CD4-positive, alpha-beta memory T cell (primary cell): ENCODE measurements at regions not wholly inside any gene's neighbourhood (a gene's known extent, or its start where the extent isn't known, plus 50 kb on each side); places are given as distances from the start of the nearest gene placed in this dataset.

Source experiments
- CTCF ChIA-PET: fragments of 350-600 bp; sonication (Branson Sonifier 250); formaldehyde crosslinking; loops from one replicate; lab custom pipeline; 2021; ENCODE audit warnings: inconsistent platforms; ENCODE audit not compliant: partially characterized antibody; lab: Charles Lee
- POLR2A ChIA-PET: fragments of 350-600 bp; sonication (Branson Sonifier 250); formaldehyde crosslinking; loops from one replicate; lab custom pipeline; 2021; ENCODE audit not compliant: partially characterized antibody; lab: Charles Lee
- DNase-seq, 5 donors: peaks; one replicate each; pipeline versions ENCODE4 v3.0.0 to v3.0.0-alpha.2; 2020 to 2022; ENCODE audit warnings: mixed read lengths in 1 of 5
- H3K27ac ChIP-seq: one replicate; pipeline ENCODE4 v1.7.0; 2013; ENCODE audit warnings: low read depth, low read length
- H3K27me3 ChIP-seq: 2 replicates; pipeline ENCODE4 v1.7.0; 2013; ENCODE audit warnings: mild to moderate bottlenecking, low read length, moderate library complexity; ENCODE audit not compliant: insufficient read depth
- H3K36me3 ChIP-seq: 2 replicates; pipeline ENCODE4 v1.7.0; 2013; ENCODE audit warnings: mild to moderate bottlenecking, low read length, moderate library complexity; ENCODE audit not compliant: insufficient read depth
- H3K4me1 ChIP-seq: 2 replicates; pipeline ENCODE4 v1.7.0; 2013; ENCODE audit warnings: mild to moderate bottlenecking, low read length, moderate library complexity; ENCODE audit not compliant: insufficient read depth
- H3K4me3 ChIP-seq, 2 donors: one replicate each; pipeline ENCODE4 v1.7.0; 2013; ENCODE audit warnings: low read length in 2 of 2, mild to moderate bottlenecking in 1 of 2
- H3K9me3 ChIP-seq, 2 donors: one replicate each; pipeline ENCODE4 v1.7.0; 2013; ENCODE audit warnings: low read length in 2 of 2, control low read depth in 1 of 2; ENCODE audit not compliant: control insufficient read depth in 1 of 2
- H3K27ac Mint-ChIP-seq, 7 donors: one replicate each; pipeline ENCODE4 v1.8.0; 2020 to 2021; ENCODE audit warnings: mixed read lengths in 7 of 7, mild to moderate bottlenecking in 6 of 7, inconsistent platforms in 3 of 7, moderate library complexity in 3 of 7
- H3K27me3 Mint-ChIP-seq, 2 donors: one replicate each; pipeline ENCODE4 v1.8.0; 2020 to 2021; ENCODE audit warnings: mixed read lengths in 2 of 2
- H3K36me3 Mint-ChIP-seq, 2 donors: one replicate each; pipeline ENCODE4 v1.8.0; 2020 to 2021; ENCODE audit warnings: mixed read lengths in 2 of 2, inconsistent platforms in 1 of 2, mild to moderate bottlenecking in 1 of 2
- H3K4me1 Mint-ChIP-seq, 4 donors: one replicate each; pipeline ENCODE4 v1.8.0; 2020 to 2021; ENCODE audit warnings: mixed read lengths in 4 of 4, mild to moderate bottlenecking in 1 of 4
- H3K4me3 Mint-ChIP-seq, 8 donors: one replicate each; pipeline ENCODE4 v1.8.0; 2020 to 2021; ENCODE audit warnings: mixed read lengths in 8 of 8, mild to moderate bottlenecking in 7 of 8, moderate library complexity in 6 of 8, inconsistent platforms in 3 of 8
- H3K9me3 Mint-ChIP-seq, 8 donors: one replicate each; pipeline ENCODE4 v1.8.0; 2020 to 2021; ENCODE audit warnings: mixed read lengths in 8 of 8, mild to moderate bottlenecking in 5 of 8, inconsistent platforms in 3 of 8, moderate library complexity in 1 of 8
- intact Hi-C: fragments of 100-400 bp; cut with micrococcal nuclease; formaldehyde crosslinking; loops from one replicate; pipeline ENCODE4 v1.15.1; 2023

DNA sequence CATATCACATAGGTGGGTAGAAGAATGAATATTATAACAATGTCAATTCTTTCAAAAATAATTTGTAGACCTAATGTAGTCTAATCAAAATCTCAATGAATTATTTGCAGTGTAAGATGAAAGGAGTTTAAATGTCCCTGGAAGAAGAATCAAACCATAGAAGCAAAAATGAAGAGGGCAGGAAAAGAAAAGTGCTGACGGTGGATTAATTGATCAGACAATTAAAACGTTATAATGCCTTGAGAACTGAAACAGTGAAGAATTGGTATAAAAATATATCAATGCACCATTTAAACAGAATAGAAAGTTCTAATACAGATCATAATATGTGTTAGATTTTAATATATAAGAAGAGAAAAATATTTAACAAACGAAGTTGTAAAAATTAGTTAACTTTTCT is 109.8 kb downstream of the TYW3 start:
- no peaks in the 10 kb centered on the region for H3K4me1 ChIP-seq
- no peaks in the 10 kb centered on the region for H3K9me3 ChIP-seq
- H3K4me3 ChIP-seq, result no peak overlapping the region
- H3K9me3 Mint-ChIP-seq, result no peaks in the 10 kb centered on the region
- peaks cover 0 to 1% of the 10 kb centered on the region in 2 donors for H3K27me3 Mint-ChIP-seq
- intact Hi-C loops, result no loop called here
- H3K4me1 Mint-ChIP-seq, result no peaks in the 10 kb centered on the region
- no peaks in the 10 kb centered on the region for H3K36me3 Mint-ChIP-seq
- no peaks in the 10 kb centered on the region for H3K36me3 ChIP-seq
- no peak overlapping the region for H3K4me3 Mint-ChIP-seq
- no peak overlapping the region for H3K27ac ChIP-seq
- no peak for DNase-seq
- POLR2A ChIA-PET, result no interaction called here
- no peaks in the 10 kb centered on the region for H3K27me3 ChIP-seq
- CTCF ChIA-PET, result no interaction called here
- no peak overlapping the region for H3K27ac Mint-ChIP-seq

DNA sequence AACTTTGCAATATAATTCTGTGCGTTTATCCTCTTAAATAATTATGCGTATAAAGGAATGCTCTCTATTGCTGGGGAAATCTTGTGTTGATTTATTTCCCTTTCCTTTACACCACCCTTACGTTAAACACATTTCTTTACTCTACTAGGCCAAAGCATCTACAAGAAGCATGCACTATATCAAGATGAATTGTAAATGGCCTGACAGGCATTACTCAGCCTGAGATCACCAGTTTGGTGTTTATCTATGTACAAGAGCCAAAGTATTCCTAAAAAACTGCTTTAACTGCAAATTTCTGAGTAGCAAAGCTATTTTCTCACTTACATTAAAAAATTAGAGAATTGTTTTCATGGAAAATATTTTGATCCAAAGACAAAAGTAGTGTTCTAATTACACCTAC is 114.8 kb downstream of the TYW3 start:
- H3K4me1 Mint-ChIP-seq, result no peaks in the 10 kb centered on the region
- intact Hi-C loops, result no loop called here
- no peak overlapping the region for H3K4me3 Mint-ChIP-seq
- H3K36me3 Mint-ChIP-seq, result no peaks in the 10 kb centered on the region
- CTCF ChIA-PET, result no interaction called here
- Histone ChIP-seq H3K36me3 (no peaks in the 10 kb centered on the region), H3K4me3 (no peak overlapping the region), H3K9me3 (no peaks in the 10 kb centered on the region), H3K4me1 (no peaks in the 10 kb centered on the region), H3K27me3 (no peaks in the 10 kb centered on the region), H3K27ac (no peak overlapping the region)
- POLR2A ChIA-PET, result no interaction called here
- H3K27me3 Mint-ChIP-seq, result no peaks in the 10 kb centered on the region
- H3K27ac Mint-ChIP-seq, result no peak overlapping the region
- no peak for DNase-seq
- H3K9me3 Mint-ChIP-seq, result peaks cover 0 to 3% (median 0%) of the 10 kb centered on the region in 8 donors

DNA sequence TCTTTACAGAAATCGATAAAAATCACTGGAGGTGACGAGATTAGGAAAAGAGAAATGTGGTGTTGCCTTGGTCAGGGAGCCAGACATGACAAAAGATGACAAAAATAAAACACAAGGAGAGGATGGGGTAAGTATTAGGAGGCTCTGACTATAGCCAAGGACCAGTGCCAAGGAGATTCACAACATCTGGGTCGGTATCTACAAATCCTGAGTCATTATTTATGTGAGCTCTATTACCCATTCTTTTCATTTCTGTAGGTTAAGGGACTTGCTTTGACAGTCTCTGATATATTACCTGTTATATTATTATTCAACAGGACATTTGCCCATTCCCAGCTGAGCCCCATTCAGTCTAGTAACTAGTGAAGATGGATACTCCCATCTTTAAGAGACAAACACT is 120.8 kb downstream of the TYW3 start:
- Histone ChIP-seq H3K36me3 (no peaks in the 10 kb centered on the region), H3K4me1 (no peaks in the 10 kb centered on the region), H3K9me3 (no peaks in the 10 kb centered on the region), H3K4me3 (no peak overlapping the region), H3K27ac (no peak overlapping the region), H3K27me3 (no peaks in the 10 kb centered on the region)
- H3K27ac Mint-ChIP-seq, result no peak overlapping the region
- DNase-seq, result no peak
- no peaks in the 10 kb centered on the region for H3K27me3 Mint-ChIP-seq
- no peaks in the 10 kb centered on the region for H3K4me1 Mint-ChIP-seq
- intact Hi-C loops, result no loop called here
- ChIA-PET CTCF (no interaction called here), POLR2A (no interaction called here)
- H3K36me3 Mint-ChIP-seq, result no peaks in the 10 kb centered on the region
- H3K9me3 Mint-ChIP-seq, result peaks cover 0 to 4% (median 0%) of the 10 kb centered on the region in 8 donors
- no peak overlapping the region for H3K4me3 Mint-ChIP-seq

DNA sequence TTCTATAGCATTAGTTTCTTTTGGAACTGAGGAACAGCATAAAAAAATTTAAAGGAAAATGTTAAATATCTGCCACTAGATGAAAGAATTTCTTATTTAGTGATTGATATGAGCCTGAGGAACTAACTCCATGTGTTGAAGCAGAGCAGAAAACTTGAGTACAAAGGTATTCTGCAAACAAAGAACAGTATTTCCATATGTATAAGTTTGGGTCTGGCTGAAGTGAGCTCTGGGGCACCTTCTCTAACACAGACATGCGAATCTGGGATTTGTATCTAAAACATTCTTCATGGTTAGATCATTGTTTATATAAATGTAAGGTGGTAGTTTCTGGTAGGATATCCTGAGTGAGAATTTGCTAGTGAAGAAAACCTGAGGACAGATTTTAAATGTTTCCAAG is 123.2 kb downstream of the TYW3 start:
- no peaks in the 10 kb centered on the region for H3K36me3 ChIP-seq
- no peaks in the 10 kb centered on the region for H3K27me3 ChIP-seq
- no peak overlapping the region for H3K27ac ChIP-seq
- DNase-seq, result no peak
- no peak overlapping the region for H3K4me3 ChIP-seq
- POLR2A ChIA-PET, result no interaction called here
- H3K9me3 Mint-ChIP-seq, result peaks cover 0 to 9% (median 0%) of the 10 kb centered on the region in 8 donors
- H3K4me3 Mint-ChIP-seq, result no peak overlapping the region
- intact Hi-C loops, result no loop called here
- CTCF ChIA-PET, result no interaction called here
- no peaks in the 10 kb centered on the region for H3K9me3 ChIP-seq
- no peaks in the 10 kb centered on the region for H3K4me1 ChIP-seq
- H3K36me3 Mint-ChIP-seq, result no peaks in the 10 kb centered on the region
- H3K27me3 Mint-ChIP-seq, result no peaks in the 10 kb centered on the region
- no peak overlapping the region for H3K27ac Mint-ChIP-seq
- H3K4me1 Mint-ChIP-seq, result no peaks in the 10 kb centered on the region

DNA sequence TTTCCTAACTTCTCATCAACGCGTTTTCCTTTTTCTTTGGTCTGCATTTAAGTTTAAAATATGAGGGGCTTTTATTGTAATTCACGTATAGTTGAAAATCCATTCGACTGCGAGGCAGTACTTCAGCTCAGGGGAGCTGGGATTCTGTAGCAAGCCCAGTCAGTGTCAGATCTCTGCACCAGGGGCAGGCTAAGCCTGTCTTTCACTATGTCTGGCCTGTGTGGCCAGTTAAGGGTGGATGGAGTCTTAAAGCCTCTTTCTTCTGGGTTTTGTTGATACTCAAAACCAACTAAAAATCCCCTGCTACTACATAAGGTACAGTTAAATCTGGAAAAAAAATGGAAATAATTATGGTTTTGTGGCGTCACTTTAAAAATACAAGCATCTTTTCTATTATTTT is 124.7 kb downstream of the TYW3 start:
- Mint-ChIP-seq H3K36me3 (no peaks in the 10 kb centered on the region), H3K4me3 (no peak overlapping the region), H3K27ac (no peak overlapping the region), H3K9me3 (peaks cover 0 to 10% (median 0%) of the 10 kb centered on the region in 8 donors), H3K4me1 (no peaks in the 10 kb centered on the region), H3K27me3 (no peaks in the 10 kb centered on the region)
- Histone ChIP-seq H3K27ac (no peak overlapping the region), H3K27me3 (no peaks in the 10 kb centered on the region), H3K36me3 (no peaks in the 10 kb centered on the region), H3K4me3 (no peak overlapping the region), H3K9me3 (no peaks in the 10 kb centered on the region), H3K4me1 (no peaks in the 10 kb centered on the region)
- ChIA-PET POLR2A (no interaction called here), CTCF (no interaction called here)
- DNase-seq, result no peak
- intact Hi-C loops, result no loop called here

DNA sequence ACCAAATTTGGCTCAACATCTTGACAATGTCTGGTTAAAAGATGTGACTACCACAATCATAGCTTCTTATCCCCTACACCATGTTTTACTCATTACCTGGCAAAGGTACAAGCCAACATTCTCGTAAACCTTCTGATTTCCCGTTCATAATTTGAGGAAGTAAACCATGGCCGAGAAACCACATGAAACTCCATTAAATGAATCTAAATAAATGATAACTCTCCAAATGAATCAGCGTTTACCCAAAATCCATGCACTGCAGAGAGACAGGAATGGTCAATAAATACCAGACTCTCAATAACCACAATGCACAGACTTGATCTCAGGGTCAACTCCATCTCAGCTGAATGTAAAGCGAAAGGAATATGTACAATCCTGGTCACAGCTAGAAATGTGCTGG is 125.2 kb downstream of the TYW3 start:
- Mint-ChIP-seq H3K27ac (no peak overlapping the region), H3K9me3 (peaks cover 0 to 10% (median 0%) of the 10 kb centered on the region in 8 donors), H3K4me3 (no peak overlapping the region), H3K4me1 (no peaks in the 10 kb centered on the region), H3K36me3 (no peaks in the 10 kb centered on the region), H3K27me3 (no peaks in the 10 kb centered on the region)
- Histone ChIP-seq H3K4me1 (no peaks in the 10 kb centered on the region), H3K27me3 (no peaks in the 10 kb centered on the region), H3K36me3 (no peaks in the 10 kb centered on the region), H3K27ac (no peak overlapping the region), H3K9me3 (no peaks in the 10 kb centered on the region), H3K4me3 (no peak overlapping the region)
- POLR2A ChIA-PET, result no interaction called here
- CTCF ChIA-PET, result no interaction called here
- intact Hi-C loops, result no loop called here
- DNase-seq, result no peak

DNA sequence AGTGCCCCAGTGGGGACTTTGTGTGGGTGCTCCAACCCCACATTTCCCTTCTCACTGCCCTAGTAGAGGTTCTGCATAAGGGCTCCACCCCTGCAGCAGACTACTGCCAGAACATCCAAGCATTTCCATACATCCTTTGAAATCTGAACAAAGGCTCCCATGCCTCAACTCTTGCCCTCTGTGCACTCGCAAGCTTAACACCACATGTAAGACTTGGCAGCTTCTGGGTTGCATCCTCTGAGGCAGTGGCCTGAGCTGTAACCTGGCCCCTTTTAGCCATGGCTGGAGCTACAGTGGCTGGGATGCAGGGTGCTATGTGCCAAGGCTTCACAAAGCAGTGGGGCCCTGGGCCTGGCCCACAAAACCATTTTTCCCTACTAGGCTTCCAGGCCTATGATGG is 128.9 kb downstream of the TYW3 start:
- DNase-seq, result no peak
- H3K27ac Mint-ChIP-seq, result no peak overlapping the region
- Histone ChIP-seq H3K9me3 (no peaks in the 10 kb centered on the region), H3K4me1 (no peaks in the 10 kb centered on the region), H3K27me3 (no peaks in the 10 kb centered on the region), H3K4me3 (no peak overlapping the region), H3K36me3 (no peaks in the 10 kb centered on the region), H3K27ac (no peak overlapping the region)
- CTCF ChIA-PET, result no interaction called here
- H3K27me3 Mint-ChIP-seq, result no peaks in the 10 kb centered on the region
- no peak overlapping the region for H3K4me3 Mint-ChIP-seq
- H3K9me3 Mint-ChIP-seq, result peaks cover 0 to 20% (median 8%) of the 10 kb centered on the region in 8 donors
- no peaks in the 10 kb centered on the region for H3K36me3 Mint-ChIP-seq
- intact Hi-C loops, result no loop called here
- no peaks in the 10 kb centered on the region for H3K4me1 Mint-ChIP-seq
- POLR2A ChIA-PET, result no interaction called here

DNA sequence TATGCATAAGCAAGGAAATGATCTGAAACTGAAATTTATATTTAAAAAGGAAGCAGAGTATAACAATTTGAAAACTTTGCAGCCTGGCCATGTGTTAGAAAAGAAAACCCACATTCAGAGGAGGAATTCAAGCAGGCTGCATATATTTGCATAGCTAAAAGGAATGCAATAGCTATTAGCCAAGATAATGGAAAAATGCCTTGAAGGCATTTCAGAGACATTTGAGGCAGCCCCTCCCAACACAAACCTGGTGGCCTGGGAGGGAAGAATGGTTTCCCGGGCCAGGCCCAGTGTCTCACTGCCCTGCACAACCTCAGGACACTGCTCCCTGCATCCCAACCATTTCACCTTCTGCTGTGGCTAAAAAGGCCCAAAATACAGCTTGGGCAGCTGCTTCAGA is 136.8 kb downstream of the TYW3 start:
- H3K27me3 ChIP-seq, result no peaks in the 10 kb centered on the region
- DNase-seq, result no peak
- no peaks in the 10 kb centered on the region for H3K4me1 Mint-ChIP-seq
- CTCF ChIA-PET, result no interaction called here
- H3K4me1 ChIP-seq, result no peaks in the 10 kb centered on the region
- POLR2A ChIA-PET, result no interaction called here
- peaks cover 3 to 53% (median 15%) of the 10 kb centered on the region in 8 donors for H3K9me3 Mint-ChIP-seq
- no peak overlapping the region for H3K27ac Mint-ChIP-seq
- H3K4me3 Mint-ChIP-seq, result no peak overlapping the region
- H3K36me3 Mint-ChIP-seq, result peaks cover 0 to 2% of the 10 kb centered on the region in 2 donors
- H3K36me3 ChIP-seq, result no peaks in the 10 kb centered on the region
- intact Hi-C loops, result no loop called here
- no peak overlapping the region for H3K27ac ChIP-seq
- no peaks in the 10 kb centered on the region for H3K9me3 ChIP-seq
- H3K4me3 ChIP-seq, result no peak overlapping the region
- H3K27me3 Mint-ChIP-seq, result no peaks in the 10 kb centered on the region
